CD14-positive monocyte (primary cell): ENCODE measurements at regions not wholly inside any gene's neighbourhood (a gene's known extent, or its start where the extent isn't known, plus 50 kb on each side); places are given as distances from the start of the nearest gene placed in this dataset.

ENCODE experiments used
- DNase-seq, 3 donors: peaks; one replicate each; pipeline ENCODE4 v3.0.0-alpha.2; 2011 to 2022
- H2AFZ ChIP-seq: 2 replicates; pipeline ENCODE4 v1.6.0; 2012; ENCODE audit warnings: mild to moderate bottlenecking, low read depth, low read length, inconsistent platforms; ENCODE audit not compliant: insufficient read depth, poor library complexity, severe bottlenecking
- H3K27ac ChIP-seq, 2 donors: 1 replicate in 1 of 2; 2 replicates in 1 of 2; pipeline ENCODE4 v1.5.1; 2012 to 2013; ENCODE audit warnings: low read length in 2 of 2, control low read depth in 1 of 2, inconsistent platforms in 1 of 2, low read depth in 1 of 2, mild to moderate bottlenecking in 1 of 2
- H3K27me3 ChIP-seq, 2 donors: one replicate each; pipeline versions ENCODE4 v1.6.0 to v1.6.1; 2011 to 2013; ENCODE audit warnings: low read length in 2 of 2; ENCODE audit not compliant: control insufficient read depth in 2 of 2, insufficient read depth in 2 of 2
- H3K36me3 ChIP-seq, 2 donors: replicated peaks in 1 of 2; 1 replicate in 1 of 2; 2 replicates in 1 of 2; pipeline versions ENCODE4 v1.5.1 to v1.6.1; 2012 to 2013; ENCODE audit warnings: low read length in 2 of 2, control low read depth in 1 of 2, inconsistent platforms in 1 of 2, mild to moderate bottlenecking in 1 of 2; ENCODE audit not compliant: insufficient read depth in 2 of 2, control insufficient read depth in 1 of 2
- H3K4me1 ChIP-seq, 2 donors: 1 replicate in 1 of 2; 2 replicates in 1 of 2; pipeline versions ENCODE4 v1.5.1 to v1.6.1; 2012 to 2013; ENCODE audit warnings: low read length in 2 of 2, control low read depth in 1 of 2, inconsistent platforms in 1 of 2, mild to moderate bottlenecking in 1 of 2, moderate library complexity in 1 of 2; ENCODE audit not compliant: insufficient read depth in 2 of 2, control insufficient read depth in 1 of 2
- H3K4me2 ChIP-seq: replicated peaks from 2 replicates; pipeline ENCODE3; 2012; ENCODE audit warnings: low read length, moderate library complexity, mild to moderate bottlenecking; ENCODE audit not compliant: poor library complexity, severe bottlenecking; ENCODE audit errors: extremely low read depth
- H3K4me3 ChIP-seq, 3 experiments: fragments of 200-600 bp in 1 of 3; sonication (generic) in 1 of 3; replicated peaks in 1 of 3; 1 replicate in 2 of 3; 2 replicates in 1 of 3; pipeline ENCODE4 v1.5.1; 2011 to 2013; ENCODE audit warnings: low read length in 3 of 3, mild to moderate bottlenecking in 3 of 3, control low read depth in 2 of 3, low read depth in 2 of 3, inconsistent platforms in 1 of 3, moderate library complexity in 1 of 3
- H3K79me2 ChIP-seq: 2 replicates; pipeline ENCODE4 v1.6.0; 2012; ENCODE audit warnings: mild to moderate bottlenecking, control low read depth, inconsistent platforms, low read length, moderate library complexity; ENCODE audit not compliant: insufficient read depth
- H3K9ac ChIP-seq: 2 replicates; pipeline ENCODE4 v1.6.0; 2017; ENCODE audit warnings: low read length, mild to moderate bottlenecking; ENCODE audit not compliant: insufficient read depth, poor library complexity, severe bottlenecking
- H3K9me3 ChIP-seq, 2 donors: replicated peaks in 1 of 2; 1 replicate in 1 of 2; 2 replicates in 1 of 2; pipeline versions ENCODE4 v1.5.1 to v1.6.1; 2012 to 2013; ENCODE audit warnings: low read length in 2 of 2, control low read depth in 1 of 2; ENCODE audit not compliant: control insufficient read depth in 1 of 2, insufficient read depth in 1 of 2
- H4K20me1 ChIP-seq: 2 replicates; pipeline ENCODE4 v1.6.0; 2012; ENCODE audit warnings: mild to moderate bottlenecking, low read length, control low read depth, moderate library complexity; ENCODE audit not compliant: insufficient read depth
- H3K27ac Mint-ChIP-seq, 7 donors: one replicate each; pipeline ENCODE4 v1.8.0; 2020; ENCODE audit warnings: mild to moderate bottlenecking in 7 of 7, mixed read lengths in 7 of 7, moderate library complexity in 6 of 7, inconsistent platforms in 2 of 7
- H3K27me3 Mint-ChIP-seq, 3 donors: one replicate each; pipeline ENCODE4 v1.8.0; 2021 to 2022; ENCODE audit warnings: low read depth in 3 of 3, mild to moderate bottlenecking in 3 of 3, mixed read lengths in 3 of 3, moderate library complexity in 3 of 3, inconsistent platforms in 1 of 3
- H3K36me3 Mint-ChIP-seq, 2 donors: one replicate each; pipeline ENCODE4 v1.8.0; 2020; ENCODE audit warnings: mixed read lengths in 2 of 2, inconsistent platforms in 1 of 2, mild to moderate bottlenecking in 1 of 2
- H3K4me1 Mint-ChIP-seq: one replicate; pipeline ENCODE4 v1.8.0; 2020; ENCODE audit warnings: mild to moderate bottlenecking, mixed read lengths
- H3K4me3 Mint-ChIP-seq, 2 donors: one replicate each; pipeline ENCODE4 v1.8.0; 2020; ENCODE audit warnings: mild to moderate bottlenecking in 2 of 2, mixed read lengths in 2 of 2, moderate library complexity in 1 of 2
- H3K9me3 Mint-ChIP-seq, 7 donors: one replicate each; pipeline ENCODE4 v1.8.0; 2020 to 2022; ENCODE audit warnings: mixed read lengths in 7 of 7, mild to moderate bottlenecking in 6 of 7, moderate library complexity in 6 of 7, inconsistent platforms in 2 of 7
- WGBS: methylation state at CpG from one replicate; pipeline ENCODE4 v1.1.5; 2013; ENCODE audit warnings: missing lambda C conversion rate; ENCODE audit not compliant: insufficient coverage; 5-methylcytosine and 5-hydroxymethylcytosine counted together
- intact Hi-C, 2 donors: fragments of 100-400 bp; cut with micrococcal nuclease; formaldehyde crosslinking; loops; one replicate each; pipeline versions ENCODE4 v1.15.0 to v1.15.1; 2023
- TF ChIP-seq, protein P1 (sequence below): fragments of 200-600 bp; IDR thresholded peaks from one replicate; pipeline ENCODE4 v1.8.0; 2022; ENCODE audit warnings: antibody characterized with exemption, mild to moderate bottlenecking

DNA sequence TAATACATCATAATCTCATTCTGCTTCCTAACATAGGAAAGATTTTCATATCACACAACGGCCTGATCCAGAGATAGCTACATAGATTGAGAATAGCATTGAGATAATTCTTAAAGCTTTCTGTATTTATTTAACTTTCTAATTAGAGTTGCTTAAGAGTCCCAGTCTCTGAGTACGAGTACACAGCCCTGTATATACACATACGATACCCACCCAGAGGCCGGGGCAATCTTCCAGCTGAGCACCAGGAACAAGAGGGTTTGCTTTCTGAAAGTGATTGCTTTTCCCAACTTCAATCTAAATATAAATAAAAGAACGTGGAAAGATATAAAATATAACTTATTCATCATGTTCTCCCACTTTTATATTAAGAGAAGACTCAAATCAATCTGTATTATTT, 313.8 kb downstream of the COL12A1 start:
- Histone ChIP-seq H3K9ac (no peak overlapping the region), H4K20me1 (no peaks in the 10 kb centered on the region), H3K27me3 (no peaks in the 10 kb centered on the region), H3K9me3 (no peaks in the 10 kb centered on the region), H3K27ac (no peak overlapping the region), H3K4me3 (no peak overlapping the region), H2AFZ (no peak overlapping the region), H3K36me3 (no peaks in the 10 kb centered on the region), H3K4me2 (no peak overlapping the region), H3K79me2 (no peaks in the 10 kb centered on the region), H3K4me1 (no peaks in the 10 kb centered on the region)
- Mint-ChIP-seq H3K36me3 (no peaks in the 10 kb centered on the region), H3K4me3 (no peak overlapping the region), H3K4me1 (no peaks in the 10 kb centered on the region), H3K9me3 (peaks cover 0 to 10% (median 0%) of the 10 kb centered on the region in 7 donors), H3K27ac (no peak overlapping the region), H3K27me3 (peaks cover 0 to 7% (median 0%) of the 10 kb centered on the region in 3 donors)
- WGBS = no CpG with 5 or more reads among the region's 5 CpGs
- DNase-seq = no peak
- intact Hi-C loops = no loop called here
- TF ChIP-seq, protein P1, sequence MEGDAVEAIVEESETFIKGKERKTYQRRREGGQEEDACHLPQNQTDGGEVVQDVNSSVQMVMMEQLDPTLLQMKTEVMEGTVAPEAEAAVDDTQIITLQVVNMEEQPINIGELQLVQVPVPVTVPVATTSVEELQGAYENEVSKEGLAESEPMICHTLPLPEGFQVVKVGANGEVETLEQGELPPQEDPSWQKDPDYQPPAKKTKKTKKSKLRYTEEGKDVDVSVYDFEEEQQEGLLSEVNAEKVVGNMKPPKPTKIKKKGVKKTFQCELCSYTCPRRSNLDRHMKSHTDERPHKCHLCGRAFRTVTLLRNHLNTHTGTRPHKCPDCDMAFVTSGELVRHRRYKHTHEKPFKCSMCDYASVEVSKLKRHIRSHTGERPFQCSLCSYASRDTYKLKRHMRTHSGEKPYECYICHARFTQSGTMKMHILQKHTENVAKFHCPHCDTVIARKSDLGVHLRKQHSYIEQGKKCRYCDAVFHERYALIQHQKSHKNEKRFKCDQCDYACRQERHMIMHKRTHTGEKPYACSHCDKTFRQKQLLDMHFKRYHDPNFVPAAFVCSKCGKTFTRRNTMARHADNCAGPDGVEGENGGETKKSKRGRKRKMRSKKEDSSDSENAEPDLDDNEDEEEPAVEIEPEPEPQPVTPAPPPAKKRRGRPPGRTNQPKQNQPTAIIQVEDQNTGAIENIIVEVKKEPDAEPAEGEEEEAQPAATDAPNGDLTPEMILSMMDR = no peak

DNA sequence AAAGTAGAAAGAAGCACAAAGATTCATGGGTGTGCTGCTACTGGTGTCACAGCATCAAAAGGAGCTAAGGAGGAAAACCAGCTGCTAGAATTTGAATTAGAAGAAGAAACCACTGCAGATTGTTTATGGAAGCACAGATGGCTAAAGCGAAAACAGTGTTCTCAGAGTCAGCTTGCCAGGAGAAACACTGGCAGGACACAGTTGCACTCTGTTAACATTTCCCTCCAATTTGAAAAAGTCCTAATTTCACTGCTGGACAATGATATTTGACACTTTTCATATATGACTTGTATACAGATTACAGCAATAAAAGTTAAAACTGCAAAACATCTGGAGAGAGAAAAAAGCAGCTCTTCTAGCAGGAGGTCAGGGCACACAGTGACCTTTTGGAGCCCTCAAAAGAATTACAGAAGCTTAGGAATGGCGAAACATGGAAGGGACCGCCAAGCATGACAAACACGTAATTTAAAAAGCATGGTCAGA, 314.5 kb downstream of the COL12A1 start:
- TF ChIP-seq, protein P1 = no peak
- Histone ChIP-seq H3K27me3 (no peaks in the 10 kb centered on the region), H4K20me1 (no peaks in the 10 kb centered on the region), H3K4me2 (no peak overlapping the region), H3K27ac (no peak overlapping the region), H3K4me1 (no peaks in the 10 kb centered on the region), H2AFZ (no peak overlapping the region), H3K9me3 (no peaks in the 10 kb centered on the region), H3K9ac (no peak overlapping the region), H3K79me2 (no peaks in the 10 kb centered on the region), H3K4me3 (no peak overlapping the region), H3K36me3 (no peaks in the 10 kb centered on the region)
- Mint-ChIP-seq H3K27ac (no peak overlapping the region), H3K4me3 (no peak overlapping the region), H3K36me3 (no peaks in the 10 kb centered on the region), H3K9me3 (peaks cover 0 to 12% (median 0%) of the 10 kb centered on the region in 7 donors), H3K27me3 (peaks cover 0 to 7% (median 0%) of the 10 kb centered on the region in 3 donors), H3K4me1 (no peaks in the 10 kb centered on the region)
- intact Hi-C loops = no loop called here
- DNase-seq = no peak
- no CpG with 5 or more reads among the region's 4 CpGs for WGBS
